Bone marrow (tissue), 2 donors: ENCODE measurements at regions not wholly inside any gene's neighbourhood (a gene's known extent, or its start where the extent isn't known, plus 50 kb on each side); places are given as distances from the start of the nearest gene placed in this dataset.
A peak's percentile ranks its signal among the peaks of the same experiment; 100 is the strongest.
"Not testable (repeated sequence)": the region's sequence is repeated elsewhere in the genome, so short reads cannot be mapped to it uniquely, and the experiment has no call there.

ENCODE experiments used
- DNase-seq, 2 donors: peaks; one replicate each; lab custom pipeline; 2025; lab: John Stamatoyannopoulos, UW

DNA sequence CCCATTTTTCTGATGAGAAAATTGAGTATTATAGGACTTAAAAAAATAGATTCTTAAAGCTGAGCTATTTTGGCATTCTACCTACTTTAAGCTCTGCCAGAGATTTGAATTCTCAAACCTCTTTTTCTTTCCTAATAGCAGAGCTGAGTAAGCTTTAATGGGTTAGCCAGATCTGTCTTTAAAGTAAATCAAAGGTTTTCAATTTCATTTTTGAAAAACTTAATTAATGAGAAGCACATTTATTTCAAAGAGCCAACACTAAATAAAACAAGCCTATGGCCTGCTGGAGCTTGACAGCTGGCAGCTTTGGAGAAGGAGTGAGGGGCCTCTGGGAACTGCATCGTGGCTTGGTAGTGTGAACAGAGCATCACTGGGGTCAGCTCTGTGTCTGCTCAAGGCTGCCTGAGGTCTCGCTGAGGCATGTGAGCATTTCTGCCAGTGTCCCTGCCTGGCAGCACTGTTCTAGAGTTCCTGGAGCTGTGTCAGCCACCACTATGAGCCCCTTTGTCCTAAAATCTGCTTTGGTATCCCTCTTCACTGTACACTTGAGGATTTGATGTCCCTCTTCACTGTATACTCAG lies 50.4 kb upstream of the PRSS23 start:
- no peak for DNase-seq

DNA sequence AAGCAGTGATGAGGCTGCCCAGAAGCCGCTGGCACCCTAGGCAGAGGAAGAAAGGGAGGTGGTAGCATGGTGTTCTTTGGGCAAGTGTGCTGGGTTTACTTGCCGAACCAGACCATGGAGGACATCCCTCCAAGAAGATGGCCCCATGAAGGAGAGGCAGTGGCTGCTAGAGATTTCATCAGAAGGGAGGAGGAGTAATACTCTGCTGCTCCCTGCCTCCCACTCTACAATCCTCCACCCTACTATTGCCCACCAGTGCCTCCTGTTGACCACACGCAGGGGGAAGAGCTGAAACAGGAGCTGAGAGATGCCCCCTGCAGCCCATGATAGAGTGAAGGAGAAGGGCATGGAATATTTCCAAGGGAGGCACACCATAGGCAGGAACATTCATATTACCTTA lies 51.0 kb upstream of the PRSS23 start:
- no peak for DNase-seq

DNA sequence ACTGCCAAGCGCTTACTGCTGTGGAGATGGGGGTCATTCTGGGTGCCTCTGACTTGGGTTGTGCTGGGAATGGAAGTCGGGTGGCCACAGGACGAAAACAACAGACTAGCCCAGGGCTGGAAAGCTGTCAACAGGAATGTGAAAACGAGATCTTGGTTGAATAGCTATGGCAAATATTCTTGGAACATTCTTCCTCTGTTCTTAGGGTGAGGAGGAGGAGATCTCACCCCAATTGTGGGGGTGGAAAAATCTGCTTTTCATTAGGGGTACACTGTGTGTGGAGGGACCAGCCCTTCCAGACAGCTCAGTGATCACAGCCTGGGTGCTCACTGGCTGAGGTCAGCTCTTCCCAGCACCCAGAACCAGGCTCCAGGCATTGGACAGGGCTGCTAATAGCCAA lies 52.0 kb upstream of the PRSS23 start:
- no peak for DNase-seq

DNA sequence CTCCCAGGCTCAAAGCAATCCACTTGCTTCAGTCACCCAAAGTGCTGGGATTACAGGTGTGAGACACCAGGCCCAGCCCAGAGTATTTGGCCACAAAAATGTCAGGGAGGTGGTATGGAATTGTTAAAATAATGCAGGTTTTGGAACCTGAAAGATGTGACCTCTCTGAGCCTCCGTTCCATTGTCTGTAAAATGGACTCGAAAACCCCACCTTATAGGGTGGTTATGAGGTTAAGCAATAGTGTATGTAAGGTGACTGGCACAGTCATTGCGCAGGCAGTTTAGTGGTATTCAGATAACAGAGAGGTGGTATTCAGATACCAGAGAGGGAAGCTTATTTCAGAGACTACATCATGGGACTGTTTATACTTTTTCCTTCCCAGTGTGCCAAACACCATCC lies 52.5 kb upstream of the PRSS23 start:
- DNase-seq = no peak

DNA sequence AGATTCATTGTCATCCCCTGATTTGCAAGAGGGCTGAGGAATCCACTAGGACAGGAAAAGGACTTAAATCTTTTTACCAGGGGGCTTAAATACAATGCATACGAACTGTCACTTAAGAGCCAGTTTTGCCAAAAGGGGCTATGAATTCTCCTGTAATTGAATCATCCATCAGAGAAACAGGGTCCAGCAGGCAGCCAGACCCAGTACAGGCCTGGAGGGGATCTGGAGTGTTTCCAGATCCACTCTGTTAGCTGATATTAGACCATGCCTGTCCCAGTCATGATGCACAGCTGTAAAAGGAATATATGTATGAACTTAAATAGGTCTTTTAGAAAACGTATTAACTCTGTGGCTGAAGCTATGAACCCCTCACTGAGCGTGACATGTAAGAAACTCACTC lies 53.8 kb upstream of the PRSS23 start:
- no peak for DNase-seq

DNA sequence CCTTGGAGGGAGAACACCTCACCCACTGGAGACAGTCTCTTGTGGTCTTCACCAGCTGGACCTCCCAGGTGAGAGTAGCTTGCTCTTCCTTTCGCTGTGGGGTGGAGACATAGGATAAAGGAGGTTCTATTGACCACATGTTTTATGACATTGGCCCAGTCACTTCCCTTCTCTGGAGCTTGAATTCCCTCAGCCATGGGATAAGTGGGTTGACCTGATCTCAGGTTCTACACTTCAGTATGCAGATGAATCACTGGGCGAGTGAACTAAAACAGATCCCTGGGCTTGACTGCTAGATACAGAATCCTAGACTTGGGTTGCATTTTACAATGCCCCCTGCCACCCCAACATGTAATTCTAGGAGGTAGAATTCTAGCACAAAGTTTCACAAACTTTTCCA lies 54.8 kb upstream of the PRSS23 start:
- DNase-seq = no peak

DNA sequence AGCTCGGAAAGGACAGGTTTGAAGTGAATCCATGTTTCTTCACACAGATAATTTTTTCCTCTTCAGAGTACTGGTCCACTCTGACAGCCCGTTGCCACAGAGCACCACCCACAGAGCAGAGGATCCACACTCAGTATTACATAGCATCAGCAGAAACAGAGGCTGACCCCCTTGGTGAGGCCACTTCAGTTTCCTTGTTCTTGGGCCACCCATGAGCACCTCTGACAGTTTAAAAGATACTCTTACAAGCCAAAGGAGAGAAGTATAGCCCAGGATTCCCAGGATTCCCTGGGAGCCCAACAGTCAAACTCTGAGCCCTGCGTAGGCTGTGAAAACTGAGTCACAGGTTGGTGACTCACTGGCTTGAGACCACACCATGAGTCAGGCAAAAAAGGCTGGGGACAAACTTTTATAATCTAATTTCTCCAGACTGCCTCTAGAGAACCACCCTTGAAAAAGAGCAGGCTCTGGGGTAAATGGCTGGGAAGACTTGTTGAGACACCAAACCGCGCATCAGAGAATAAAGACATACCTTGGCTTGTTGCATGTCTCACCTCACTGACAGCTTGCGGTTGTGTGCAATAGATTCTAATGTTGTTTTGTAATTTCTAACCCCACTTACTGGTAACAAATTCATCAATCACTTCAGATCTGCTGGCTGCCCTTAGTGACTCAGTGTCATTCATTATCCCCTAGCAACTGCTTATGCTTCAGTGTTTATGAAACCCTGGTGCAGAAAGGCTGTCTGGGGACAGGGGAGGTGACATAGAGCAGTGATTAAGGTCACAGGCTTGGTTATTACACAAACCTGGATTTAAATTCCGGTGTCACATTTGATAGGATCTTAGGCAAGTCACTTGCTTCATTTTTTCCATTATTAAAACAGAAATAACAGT lies 56.9 kb upstream of the PRSS23 start:
- DNase-seq = peak; percentile 27

DNA sequence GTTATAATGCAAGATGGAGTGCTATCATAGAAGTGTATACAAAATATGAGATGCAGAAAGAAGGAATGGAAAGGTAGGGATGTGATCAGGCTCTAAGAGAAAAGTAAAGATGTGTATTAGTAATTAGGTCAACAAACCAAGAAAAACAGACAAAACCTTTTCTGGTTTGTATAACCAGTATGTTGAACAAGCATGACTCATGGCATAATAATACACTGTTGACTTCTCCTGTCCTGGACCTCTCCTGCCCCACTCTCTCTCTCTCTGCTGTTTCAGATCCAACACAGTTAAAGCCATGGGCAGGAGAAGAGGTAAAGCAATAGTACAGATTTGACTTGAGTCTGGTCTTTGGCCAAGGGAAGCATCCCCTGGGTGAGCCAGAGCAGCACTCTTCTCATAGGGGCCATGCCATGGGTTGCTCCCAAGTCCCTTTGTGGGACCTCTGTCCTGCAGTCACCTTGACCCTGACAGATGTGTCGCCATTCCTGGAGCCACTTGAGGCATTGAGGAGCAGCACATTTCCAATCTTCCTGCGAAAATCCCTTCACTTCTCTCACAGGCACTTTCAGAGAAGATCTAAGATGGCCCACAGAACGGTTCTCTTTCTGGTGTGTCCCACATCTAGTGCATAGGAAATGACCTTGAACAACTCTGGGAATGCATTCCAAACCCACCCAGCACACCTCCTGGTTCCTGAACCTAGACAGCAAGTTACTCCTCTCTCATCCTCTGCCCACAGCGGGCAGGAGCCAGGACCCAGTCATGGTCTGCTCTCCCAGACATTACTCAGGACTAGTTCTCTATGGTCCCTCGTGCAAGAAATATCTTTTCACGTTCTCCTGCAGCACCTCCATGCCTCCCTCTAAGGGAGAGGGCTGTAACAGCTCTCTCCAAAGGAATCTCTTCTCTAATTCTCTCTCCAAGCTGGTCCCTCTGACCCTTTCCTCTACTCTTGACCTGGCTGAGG lies 58.2 kb upstream of the PRSS23 start:
- DNase-seq = no peak

DNA sequence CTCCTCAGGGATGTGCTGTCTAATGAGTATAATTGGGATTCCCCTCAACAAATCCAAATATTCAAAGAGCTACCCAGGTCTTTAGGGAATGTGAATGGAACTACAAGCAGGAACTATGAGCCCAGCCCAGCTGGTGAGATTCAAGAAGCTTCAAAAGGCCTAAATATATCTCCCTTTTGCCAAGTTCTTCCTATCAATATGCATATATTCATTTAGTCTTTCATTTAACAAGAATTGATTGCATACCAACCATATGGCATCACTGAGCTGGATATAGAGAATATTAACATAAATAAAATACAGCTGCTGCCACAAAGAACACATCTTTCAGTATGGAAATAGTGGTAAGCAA lies 58.9 kb upstream of the PRSS23 start:
- DNase-seq = no peak

DNA sequence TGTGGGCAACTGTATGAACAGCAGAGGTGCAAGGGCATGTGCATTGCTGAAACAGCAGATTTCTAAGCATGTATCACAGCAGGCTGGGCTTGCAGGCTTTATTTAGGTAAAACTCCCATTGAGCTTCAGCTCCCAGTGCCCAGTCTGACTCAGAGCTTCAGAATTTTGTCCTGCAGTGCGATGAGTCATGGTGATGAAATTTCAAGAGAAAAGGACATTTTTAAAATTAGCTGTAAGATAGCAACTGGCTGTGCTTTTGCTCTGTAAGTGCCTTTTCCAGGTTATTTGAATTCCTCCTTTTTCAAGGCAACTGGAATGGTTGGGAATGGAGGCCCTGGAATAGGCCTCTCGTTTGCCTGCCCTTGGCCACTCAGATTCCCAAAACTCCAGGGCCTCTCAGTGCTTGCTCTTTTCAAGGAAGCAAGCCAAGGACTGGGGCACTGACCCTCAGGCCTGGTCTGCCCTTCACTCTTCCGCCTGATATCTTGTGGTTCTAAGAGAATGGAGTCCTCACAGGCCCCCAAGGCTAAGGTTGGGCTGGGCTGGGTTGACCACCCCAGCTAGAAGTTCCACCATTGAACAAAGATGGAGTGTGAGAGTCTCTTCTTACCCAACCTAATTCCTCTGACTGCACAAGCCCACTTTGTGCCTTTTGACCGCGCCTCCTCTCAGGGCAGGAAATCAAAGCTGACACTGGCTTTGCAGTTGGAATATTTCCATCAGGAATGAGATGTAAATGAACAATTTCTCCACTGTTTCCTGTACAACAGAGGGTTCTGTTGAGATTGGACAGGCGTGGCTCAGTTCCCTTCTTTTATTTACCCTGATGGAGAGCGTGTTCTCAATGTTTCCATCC lies 59.5 kb upstream of the PRSS23 start:
- DNase-seq = peak in 1 of 2 donors; percentile 12

DNA sequence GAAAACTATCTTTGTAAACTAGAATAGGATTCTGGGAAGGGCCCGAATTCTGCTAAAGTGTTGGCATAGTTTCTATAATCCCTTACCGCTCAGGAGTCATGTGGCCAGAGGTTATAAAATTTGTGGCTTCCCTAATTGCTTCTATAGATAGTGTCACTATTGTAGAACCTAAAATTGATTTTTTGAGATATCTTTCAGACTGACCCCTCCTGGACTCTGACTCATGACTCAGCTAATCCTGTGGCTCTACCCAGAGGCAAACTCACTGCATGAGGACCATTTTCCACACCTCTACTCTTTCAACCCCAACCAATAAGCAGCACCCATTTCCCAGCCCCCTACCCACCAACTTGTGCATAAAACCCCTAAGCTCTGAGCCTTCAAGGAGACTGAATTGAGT lies 61.8 kb upstream of the PRSS23 start:
- no peak for DNase-seq

DNA sequence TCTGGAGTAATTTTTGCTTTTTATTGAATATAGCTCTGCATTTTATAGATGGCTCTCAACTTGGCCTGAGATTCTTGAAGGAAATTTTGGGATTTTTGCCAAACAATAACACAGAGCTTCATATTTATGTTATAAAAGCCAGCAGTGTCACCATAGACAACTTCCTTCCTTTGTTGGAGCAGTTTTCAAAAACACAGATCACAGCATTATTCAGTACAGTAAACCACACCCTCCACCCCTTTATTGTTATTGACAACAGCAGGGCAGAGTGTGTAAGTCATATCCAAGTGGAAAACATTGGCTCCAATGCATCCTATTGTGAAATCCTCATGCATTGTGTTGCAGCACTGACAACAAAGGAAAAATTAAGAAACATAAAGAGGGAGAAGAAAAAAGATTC lies 62.6 kb upstream of the PRSS23 start:
- DNase-seq = no peak

DNA sequence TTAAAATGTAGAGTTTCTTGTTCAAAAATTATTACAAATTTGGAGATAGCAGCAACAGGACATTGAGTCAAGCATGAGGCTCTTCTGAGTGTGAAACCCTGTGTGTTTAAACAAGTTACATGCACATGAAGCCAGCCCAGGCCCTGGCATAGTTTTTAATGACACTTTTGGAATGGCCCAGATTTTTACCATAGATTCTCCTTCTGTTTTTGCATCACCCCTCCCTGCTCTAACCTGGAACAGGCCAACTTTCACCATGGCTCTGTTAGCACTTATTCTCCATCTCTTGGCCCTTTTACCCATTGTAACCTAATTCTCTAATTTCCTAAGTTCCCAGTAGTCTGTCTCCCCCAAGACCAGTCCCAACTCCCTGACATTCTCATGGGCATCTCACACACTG lies 63.1 kb upstream of the PRSS23 start:
- no peak for DNase-seq

DNA sequence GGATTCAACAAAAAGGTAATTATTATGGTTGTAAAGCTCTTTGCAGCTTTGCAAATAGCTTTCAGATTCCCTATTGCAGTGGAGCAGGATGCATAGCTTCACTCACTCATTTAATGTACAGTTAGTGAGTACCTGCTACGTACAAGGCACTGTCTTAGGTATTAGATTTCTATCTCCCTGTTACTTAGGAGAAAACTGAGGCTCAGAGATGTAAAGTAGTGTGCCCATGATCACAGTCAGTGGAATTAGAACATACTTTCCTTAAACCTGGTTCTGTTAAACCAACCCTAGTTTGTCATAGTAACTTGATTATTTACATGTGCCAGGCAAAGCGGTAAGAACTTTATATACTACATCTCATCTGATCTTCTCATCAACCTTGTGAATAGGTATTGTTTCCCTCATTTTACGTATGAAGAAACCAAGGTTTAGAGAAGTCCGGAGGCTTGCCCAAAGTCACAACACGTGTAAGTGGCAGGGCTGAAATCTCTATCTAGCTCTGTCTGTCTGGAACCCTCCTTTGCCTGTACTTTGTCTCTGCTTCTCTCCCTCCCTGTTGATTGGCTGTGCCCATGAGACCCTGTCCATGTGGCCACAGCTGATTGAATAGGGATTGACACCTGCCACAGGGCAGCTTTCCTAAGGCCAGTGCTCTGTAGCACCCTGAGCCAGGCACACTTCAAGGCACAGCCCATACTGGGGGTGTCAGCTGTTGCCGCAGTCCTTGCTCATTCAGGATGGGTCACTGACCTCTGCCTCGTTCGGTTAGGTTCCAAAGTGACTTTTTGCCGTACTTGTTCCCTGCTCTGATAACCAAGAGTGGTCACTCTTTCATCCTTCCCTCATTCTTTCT lies 63.8 kb upstream of the PRSS23 start:
- no peak for DNase-seq

DNA sequence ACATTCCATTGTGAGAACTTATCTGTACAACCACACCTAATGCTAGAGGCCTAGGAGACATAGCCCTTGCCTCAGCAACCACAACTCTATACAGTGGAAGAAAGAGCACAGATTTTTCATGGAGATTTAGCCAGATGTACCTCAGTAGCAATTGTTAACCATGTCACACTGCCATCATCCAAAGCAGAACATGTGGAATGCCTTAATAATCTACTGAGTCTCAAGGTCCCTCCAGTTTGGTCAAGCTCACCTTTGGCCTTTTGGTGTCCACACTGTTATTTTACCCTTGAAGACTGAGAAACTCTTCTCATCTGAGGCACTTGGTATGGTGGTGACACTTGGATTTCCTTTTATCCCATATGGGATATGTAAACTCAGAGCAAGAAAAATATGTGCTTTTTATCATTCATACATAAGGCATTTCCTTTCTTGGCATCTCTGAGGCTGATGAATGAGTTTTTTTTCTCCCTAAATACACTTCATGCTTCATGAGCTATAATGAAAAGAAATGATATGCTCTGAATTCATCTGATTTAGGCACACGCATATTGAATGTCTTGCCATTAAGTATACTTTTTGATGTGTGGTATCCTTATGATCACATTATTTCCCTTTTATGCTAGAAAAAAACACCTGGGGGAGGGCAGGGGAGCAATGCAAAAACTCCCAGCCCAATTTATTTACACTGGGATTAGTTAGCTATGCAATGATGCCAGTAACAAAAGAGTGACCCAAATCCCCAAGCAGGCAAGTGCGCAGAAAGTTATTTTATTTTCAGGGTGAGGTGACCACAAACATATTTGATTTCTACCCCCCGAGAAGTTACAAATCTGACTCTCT lies 63.3 kb upstream of the ME3 start:
- DNase-seq = no peak

DNA sequence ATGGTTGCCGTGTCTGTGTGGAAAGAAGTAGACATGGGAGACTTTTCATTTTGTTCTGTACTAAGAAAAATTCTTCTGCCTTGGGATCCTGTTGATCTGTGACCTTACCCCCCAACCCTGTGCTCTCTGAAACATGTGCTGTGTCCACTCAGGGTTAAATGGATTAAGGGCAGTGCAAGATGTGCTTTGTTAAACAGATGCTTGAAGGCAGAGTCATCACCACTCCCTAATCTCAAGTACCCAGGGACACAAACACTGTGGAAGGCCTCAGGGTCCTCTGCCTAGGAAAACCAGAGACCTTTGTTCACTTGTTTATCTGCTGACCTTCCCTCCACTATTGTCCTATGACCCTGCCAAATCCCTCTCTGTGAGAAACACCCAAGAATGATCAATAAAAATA lies 60.3 kb upstream of the ME3 start:
- DNase-seq = not testable (repeated sequence)

DNA sequence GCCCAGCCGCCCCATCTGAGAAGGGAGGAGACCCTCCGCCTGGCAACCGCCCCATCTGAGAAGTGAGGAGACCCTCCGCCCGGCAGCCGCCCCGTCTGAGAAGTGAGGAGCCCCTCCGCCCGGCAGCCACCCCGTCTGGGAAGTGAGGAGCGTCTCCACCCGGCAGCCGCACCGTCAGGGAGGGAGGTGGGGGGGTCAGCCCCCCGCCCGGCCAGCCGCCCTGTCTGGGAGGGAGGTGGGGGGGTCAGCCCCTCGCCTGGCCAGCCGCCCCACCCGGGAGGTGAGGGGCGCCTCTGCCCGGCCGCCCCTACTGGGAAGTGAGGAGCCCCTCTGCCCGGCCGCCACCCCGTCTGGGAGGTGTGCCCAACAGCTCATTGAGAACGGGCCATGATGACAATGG lies 59.9 kb upstream of the ME3 start:
- not testable (repeated sequence) for DNase-seq

DNA sequence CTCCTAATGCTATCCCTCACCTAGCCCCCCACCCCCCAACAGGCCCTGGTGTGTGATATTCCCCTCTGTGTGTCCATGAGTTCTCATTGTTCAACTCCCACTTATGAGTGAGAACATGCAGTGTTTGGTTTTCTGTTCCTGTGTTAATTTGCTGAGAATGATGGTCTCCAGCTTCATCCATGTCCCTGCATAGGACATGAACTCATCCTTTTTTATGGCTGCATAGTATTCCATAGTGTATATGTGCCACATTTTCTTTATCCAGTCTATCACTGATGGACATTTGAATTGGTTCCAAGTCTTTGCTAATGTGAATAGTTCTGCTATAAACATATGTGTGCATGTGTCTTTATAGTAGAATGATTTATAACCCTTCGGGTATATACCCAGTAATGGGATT lies 57.2 kb upstream of the ME3 start:
- not testable (repeated sequence) for DNase-seq

DNA sequence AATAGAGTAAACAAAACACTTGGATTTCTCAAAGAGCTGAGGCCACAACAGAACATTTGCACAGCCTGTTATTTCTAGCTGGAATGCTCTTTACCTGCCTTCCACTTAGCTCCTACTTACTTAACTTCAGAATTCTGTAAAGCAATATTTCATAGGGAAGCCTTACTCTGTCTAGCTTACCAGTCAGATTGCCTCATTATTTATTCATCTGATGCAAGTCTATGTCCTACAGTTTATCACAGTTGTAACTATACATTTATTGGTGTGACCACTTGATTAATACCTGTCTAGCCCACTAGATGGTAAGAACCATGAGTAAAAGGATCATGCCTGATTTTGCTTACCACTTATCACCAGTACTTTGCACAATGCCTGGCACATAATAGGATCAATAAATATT lies 56.1 kb upstream of the ME3 start:
- no peak for DNase-seq
